ENCODE measurements at regions not wholly inside any gene's neighbourhood (a gene's known extent, or its start where the extent isn't known, plus 50 kb on each side); places are given as distances from the start of the nearest gene placed in this dataset.

DNA sequence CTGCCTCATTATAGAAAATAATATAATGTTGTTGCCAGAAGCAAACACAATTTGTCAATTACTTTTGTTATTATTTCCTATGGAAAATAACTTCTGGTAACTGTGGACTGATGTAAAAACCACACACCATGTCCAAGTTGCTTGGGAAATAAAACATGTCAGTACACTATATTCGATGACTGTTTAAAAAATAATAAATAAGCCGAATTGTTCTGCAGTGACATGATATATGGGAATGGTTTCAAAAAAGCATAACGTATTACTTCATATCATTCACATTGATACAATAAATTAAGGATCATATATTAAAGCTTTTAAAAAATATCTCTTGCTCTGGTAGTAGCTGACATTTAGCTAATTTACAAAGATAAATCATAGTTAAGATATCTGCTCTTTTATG is 2062.1 kb downstream of the PCDH9 start:
- H3K4me3 ChIP-seq (ENCODE audit: low read depth, low read length): no peak overlapping the region
- in situ Hi-C loops (cut with HindIII; ENCODE audit: low sequenced_read_pairs): no loop called here
- TF ChIP-seq, protein P1, sequence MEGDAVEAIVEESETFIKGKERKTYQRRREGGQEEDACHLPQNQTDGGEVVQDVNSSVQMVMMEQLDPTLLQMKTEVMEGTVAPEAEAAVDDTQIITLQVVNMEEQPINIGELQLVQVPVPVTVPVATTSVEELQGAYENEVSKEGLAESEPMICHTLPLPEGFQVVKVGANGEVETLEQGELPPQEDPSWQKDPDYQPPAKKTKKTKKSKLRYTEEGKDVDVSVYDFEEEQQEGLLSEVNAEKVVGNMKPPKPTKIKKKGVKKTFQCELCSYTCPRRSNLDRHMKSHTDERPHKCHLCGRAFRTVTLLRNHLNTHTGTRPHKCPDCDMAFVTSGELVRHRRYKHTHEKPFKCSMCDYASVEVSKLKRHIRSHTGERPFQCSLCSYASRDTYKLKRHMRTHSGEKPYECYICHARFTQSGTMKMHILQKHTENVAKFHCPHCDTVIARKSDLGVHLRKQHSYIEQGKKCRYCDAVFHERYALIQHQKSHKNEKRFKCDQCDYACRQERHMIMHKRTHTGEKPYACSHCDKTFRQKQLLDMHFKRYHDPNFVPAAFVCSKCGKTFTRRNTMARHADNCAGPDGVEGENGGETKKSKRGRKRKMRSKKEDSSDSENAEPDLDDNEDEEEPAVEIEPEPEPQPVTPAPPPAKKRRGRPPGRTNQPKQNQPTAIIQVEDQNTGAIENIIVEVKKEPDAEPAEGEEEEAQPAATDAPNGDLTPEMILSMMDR (IDR thresholded peaks at IDR 0.05; ENCODE audit: low read depth, low read length, missing control alignments): no peak
- DNase-seq (ENCODE audit: low read depth): no peak

DNA sequence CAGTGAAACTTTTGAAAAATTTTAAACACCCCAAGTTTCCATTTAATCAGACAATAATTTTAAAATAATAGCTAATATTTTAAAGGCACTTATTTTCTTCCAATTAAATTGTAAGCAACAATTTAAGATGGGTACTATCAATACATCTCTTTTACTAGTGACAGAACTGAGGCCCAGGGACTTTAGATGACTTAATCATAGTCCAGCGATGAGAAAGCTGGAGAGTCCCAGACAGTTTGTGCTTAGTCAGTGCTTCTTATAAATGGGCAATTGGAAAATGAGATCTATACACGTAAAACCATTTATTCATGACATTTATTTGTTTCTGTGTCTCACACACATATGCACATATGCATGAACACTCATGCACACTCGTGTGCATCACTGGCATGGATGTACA is 2063.5 kb downstream of the PCDH9 start:
- no peak for DNase-seq (ENCODE audit: low read depth)
- no peak overlapping the region for H3K4me3 ChIP-seq (ENCODE audit: low read depth, low read length)
- in situ Hi-C loops (cut with HindIII; ENCODE audit: low sequenced_read_pairs): no loop called here
- TF ChIP-seq, protein P1 (IDR thresholded peaks at IDR 0.05; ENCODE audit: low read depth, low read length, missing control alignments): no peak

DNA sequence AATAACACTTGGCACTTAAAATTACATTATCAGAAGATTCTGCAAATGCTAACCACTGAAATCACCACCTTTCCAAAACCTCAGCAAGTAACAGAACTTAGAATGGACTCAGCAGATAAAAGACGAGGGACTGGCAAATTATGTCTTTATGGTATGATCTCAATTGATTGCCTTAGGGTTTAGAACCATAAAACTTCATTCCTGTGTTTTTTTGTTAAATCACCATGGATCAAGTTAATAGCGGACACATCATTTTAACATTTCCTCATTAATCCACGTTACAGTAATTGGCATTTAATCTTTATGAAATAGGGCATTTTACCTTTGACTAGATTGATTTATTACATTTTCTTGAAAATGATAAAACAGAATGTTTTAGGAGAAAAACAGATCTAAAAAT is 2070.3 kb downstream of the PCDH9 start:
- TF ChIP-seq, protein P1 (IDR thresholded peaks at IDR 0.05; ENCODE audit: low read depth, low read length, missing control alignments): no peak
- DNase-seq (ENCODE audit: low read depth): no peak
- in situ Hi-C loops (cut with HindIII; ENCODE audit: low sequenced_read_pairs): no loop called here
- no peak overlapping the region for H3K4me3 ChIP-seq (ENCODE audit: low read depth, low read length)

DNA sequence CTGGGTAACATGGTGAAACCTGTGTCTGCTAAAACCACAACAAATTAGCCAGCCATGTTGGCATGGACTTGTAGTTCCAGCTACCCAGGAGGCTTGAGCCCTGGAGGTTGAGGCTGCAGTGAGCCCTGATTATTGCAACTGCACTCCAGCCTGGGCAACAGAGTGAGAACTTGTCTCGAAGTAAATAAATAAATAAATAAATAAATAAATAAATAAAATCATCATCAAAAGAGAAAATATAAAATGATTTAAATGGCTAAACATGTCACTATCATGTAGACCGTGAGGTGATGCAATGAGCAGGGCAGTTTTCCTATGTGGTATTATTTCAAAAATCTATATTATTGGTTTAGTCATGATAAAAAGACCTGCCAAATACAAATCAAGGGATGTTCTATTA is 2074.3 kb downstream of the PCDH9 start:
- TF ChIP-seq, protein P1 (IDR thresholded peaks at IDR 0.05; ENCODE audit: low read depth, low read length, missing control alignments): no peak
- in situ Hi-C loops (cut with HindIII; ENCODE audit: low sequenced_read_pairs): no loop called here
- H3K4me3 ChIP-seq (ENCODE audit: low read depth, low read length): no peak overlapping the region
- DNase-seq (ENCODE audit: low read depth): no peak

DNA sequence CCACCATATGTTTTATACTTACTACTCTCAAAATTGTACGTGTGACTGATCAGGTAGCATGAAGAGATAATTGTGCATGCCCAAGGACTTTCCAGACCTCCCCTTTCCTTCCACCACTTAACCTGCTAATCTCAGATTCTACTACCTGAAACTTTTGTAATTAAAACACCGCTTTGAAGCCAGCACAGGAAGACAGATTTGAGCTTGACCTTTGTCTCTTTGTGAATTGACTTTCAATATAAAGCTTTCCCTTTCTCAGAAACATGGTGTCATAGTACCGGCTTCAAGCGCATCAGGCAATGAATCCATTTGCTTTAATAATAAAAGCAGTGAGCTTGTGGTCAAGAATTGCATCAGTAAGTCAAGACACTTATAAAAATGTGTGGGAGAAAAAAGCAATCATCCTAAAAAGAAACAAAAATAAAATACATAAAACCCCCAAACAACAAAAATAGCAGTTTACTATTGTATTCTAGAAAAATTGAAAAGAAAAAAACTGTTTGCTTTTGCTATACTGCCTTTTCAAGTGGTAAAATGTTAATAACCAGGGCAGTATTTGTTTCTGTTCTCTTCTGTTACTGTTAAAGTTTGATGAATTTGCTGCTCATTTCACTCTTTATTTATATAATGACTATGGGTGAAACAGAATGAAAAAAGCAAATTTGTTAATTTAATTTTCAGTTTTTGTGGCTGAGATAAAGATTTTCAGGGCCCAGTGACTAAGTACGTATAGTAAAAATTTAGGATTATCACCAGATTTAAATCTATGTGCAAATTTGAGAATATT is 2075.3 kb downstream of the PCDH9 start:
- TF ChIP-seq, protein P1 (IDR thresholded peaks at IDR 0.05; ENCODE audit: low read depth, low read length, missing control alignments): no peak
- no peak for DNase-seq (ENCODE audit: low read depth)
- H3K4me3 ChIP-seq (ENCODE audit: low read depth, low read length): no peak overlapping the region
- in situ Hi-C loops (cut with HindIII; ENCODE audit: low sequenced_read_pairs): no loop called here

DNA sequence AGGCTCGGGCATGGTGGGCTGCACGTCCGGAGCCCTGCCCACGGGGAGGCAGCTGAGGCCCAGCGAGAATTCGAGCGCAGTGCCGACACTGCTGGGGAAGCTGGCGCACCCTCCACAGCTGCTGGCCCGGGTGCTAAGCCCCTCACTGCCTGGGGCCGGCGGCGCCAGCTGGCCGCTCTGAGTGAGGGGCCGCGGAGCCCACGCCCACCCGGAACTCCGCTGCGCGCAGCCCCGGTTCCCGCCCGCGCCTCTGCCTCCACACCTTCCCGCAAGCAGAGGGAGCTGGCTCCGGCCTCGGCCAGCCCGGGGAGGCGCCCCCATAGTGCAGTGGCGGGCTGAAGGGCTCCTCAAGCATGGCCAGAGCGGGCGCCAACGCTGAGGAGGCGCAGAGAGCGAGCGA is 2080.4 kb downstream of the PCDH9 start:
- DNase-seq (ENCODE audit: low read depth): no peak
- TF ChIP-seq, protein P1 (IDR thresholded peaks at IDR 0.05; ENCODE audit: low read depth, low read length, missing control alignments): no peak
- in situ Hi-C loops (cut with HindIII; ENCODE audit: low sequenced_read_pairs): no loop called here
- H3K4me3 ChIP-seq (ENCODE audit: low read depth, low read length): no peak overlapping the region
